ENCODE measurements at regions not wholly inside any gene's neighbourhood (a gene's known extent, or its start where the extent isn't known, plus 50 kb on each side); places are given as distances from the start of the nearest gene placed in this dataset.

- DNase-seq (ENCODE audit: low read depth) = no peak
- Histone ChIP-seq H3K27me3 (ENCODE audit: control insufficient read depth, insufficient read depth, low read length) (no peaks in the 10 kb centered on the region), H3K36me3 (ENCODE audit: control insufficient read depth, insufficient read depth, low read length) (no peaks in the 10 kb centered on the region), H3K4me3 (ENCODE audit: low read depth, low read length) (no peak overlapping the region)
- TF ChIP-seq, protein P1, sequence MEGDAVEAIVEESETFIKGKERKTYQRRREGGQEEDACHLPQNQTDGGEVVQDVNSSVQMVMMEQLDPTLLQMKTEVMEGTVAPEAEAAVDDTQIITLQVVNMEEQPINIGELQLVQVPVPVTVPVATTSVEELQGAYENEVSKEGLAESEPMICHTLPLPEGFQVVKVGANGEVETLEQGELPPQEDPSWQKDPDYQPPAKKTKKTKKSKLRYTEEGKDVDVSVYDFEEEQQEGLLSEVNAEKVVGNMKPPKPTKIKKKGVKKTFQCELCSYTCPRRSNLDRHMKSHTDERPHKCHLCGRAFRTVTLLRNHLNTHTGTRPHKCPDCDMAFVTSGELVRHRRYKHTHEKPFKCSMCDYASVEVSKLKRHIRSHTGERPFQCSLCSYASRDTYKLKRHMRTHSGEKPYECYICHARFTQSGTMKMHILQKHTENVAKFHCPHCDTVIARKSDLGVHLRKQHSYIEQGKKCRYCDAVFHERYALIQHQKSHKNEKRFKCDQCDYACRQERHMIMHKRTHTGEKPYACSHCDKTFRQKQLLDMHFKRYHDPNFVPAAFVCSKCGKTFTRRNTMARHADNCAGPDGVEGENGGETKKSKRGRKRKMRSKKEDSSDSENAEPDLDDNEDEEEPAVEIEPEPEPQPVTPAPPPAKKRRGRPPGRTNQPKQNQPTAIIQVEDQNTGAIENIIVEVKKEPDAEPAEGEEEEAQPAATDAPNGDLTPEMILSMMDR (IDR thresholded peaks at IDR 0.05; ENCODE audit: insufficient read depth, low read length, poor library complexity, severe bottlenecking) = no peak
Observed at GRCh38 chr13:27014406-27015359, 156.9 kb downstream of the USP12 start.

- no peaks in the 10 kb centered on the region for H3K27me3 ChIP-seq (ENCODE audit: control insufficient read depth, insufficient read depth, low read length)
- DNase-seq (ENCODE audit: low read depth) = peak; percentile 32
- no peak overlapping the region for H3K4me3 ChIP-seq (ENCODE audit: low read depth, low read length)
- TF ChIP-seq, protein P1 (IDR thresholded peaks at IDR 0.05; ENCODE audit: insufficient read depth, low read length, poor library complexity, severe bottlenecking) = no peak
- no peaks in the 10 kb centered on the region for H3K36me3 ChIP-seq (ENCODE audit: control insufficient read depth, insufficient read depth, low read length)
Observed at GRCh38 chr13:27012482-27013197, 159.0 kb downstream of the USP12 start.

- no peak for DNase-seq (ENCODE audit: low read depth)
- Histone ChIP-seq H3K4me3 (ENCODE audit: low read depth, low read length) (no peak overlapping the region), H3K36me3 (ENCODE audit: control insufficient read depth, insufficient read depth, low read length) (no peaks in the 10 kb centered on the region), H3K27me3 (ENCODE audit: control insufficient read depth, insufficient read depth, low read length) (no peaks in the 10 kb centered on the region)
- TF ChIP-seq, protein P1 (IDR thresholded peaks at IDR 0.05; ENCODE audit: insufficient read depth, low read length, poor library complexity, severe bottlenecking) = no peak
Observed at GRCh38 chr13:27011661-27012060, 159.9 kb downstream of the USP12 start.

DNA sequence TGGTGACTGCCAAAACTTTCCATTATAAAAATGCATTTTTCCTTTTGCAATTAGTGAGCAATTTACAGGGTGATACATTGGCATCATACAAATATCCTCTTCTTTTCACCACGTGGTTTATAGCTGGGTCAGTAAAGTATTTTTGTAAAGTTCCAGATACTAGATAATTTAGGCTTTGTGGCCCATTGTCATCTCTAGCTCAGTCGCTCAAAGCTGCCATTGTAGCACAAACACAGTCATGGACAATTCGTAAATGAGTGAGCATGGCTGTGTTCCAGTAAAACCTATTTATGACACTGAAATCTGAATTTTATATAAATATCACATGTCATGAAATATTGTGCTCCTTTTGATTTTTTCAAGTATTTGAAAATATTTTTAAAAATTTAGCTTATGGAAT lies 162.9 kb downstream of the USP12 start:
- Histone ChIP-seq H3K4me3 (ENCODE audit: low read depth, low read length) (no peak overlapping the region), H3K36me3 (ENCODE audit: control insufficient read depth, insufficient read depth, low read length) (no peaks in the 10 kb centered on the region), H3K27me3 (ENCODE audit: control insufficient read depth, insufficient read depth, low read length) (no peaks in the 10 kb centered on the region)
- no peak for DNase-seq (ENCODE audit: low read depth)
- TF ChIP-seq, protein P1 (IDR thresholded peaks at IDR 0.05; ENCODE audit: insufficient read depth, low read length, poor library complexity, severe bottlenecking) = no peak

DNA sequence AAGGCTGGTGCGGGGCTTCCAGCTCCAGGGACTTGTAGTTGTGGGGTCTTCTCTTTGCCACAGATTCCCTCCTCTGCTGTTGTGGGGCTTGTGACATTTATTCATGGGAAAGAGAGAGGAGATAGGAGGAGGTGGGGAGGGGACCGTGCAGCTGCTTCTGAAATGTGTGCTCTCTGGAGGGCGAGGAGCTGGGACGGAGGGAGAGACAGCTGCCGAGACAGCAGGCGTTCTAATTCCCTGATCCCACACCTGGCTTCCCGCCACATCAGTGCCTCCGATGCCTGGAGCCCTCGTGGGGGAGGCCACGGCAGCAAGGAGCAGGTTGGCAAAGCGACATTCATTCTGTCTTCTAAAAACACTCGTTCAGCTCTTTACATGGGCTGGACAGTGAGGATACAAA lies 164.4 kb downstream of the USP12 start:
- TF ChIP-seq, protein P1 (IDR thresholded peaks at IDR 0.05; ENCODE audit: insufficient read depth, low read length, poor library complexity, severe bottlenecking) = no peak
- DNase-seq (ENCODE audit: low read depth) = no peak
- peak overlapping the region; percentile 38 for H3K4me3 ChIP-seq (ENCODE audit: low read depth, low read length)
- H3K27me3 ChIP-seq (ENCODE audit: control insufficient read depth, insufficient read depth, low read length) = peaks cover 2% of the 10 kb centered on the region
- no peaks in the 10 kb centered on the region for H3K36me3 ChIP-seq (ENCODE audit: control insufficient read depth, insufficient read depth, low read length)
